Lower leg skin (tissue), 4 donors: ENCODE measurements at regions not wholly inside any gene's neighbourhood (a gene's known extent, or its start where the extent isn't known, plus 50 kb on each side); places are given as distances from the start of the nearest gene placed in this dataset.

Source experiments
- DNase-seq, 2 donors: peaks; one replicate each; pipeline ENCODE4 v3.0.0-alpha.2; 2019; ENCODE audit warnings: low spot score in 2 of 2
- H3K4me3 ChIP-seq: fragments of 200-600 bp; sonication (generic); 2 replicates; pipeline ENCODE4 v1.5.1; 2017; ENCODE audit warnings: mild to moderate bottlenecking, low read depth; ENCODE audit not compliant: poor library complexity, severe bottlenecking
- POLR2A ChIP-seq, 2 donors: fragments of 450-650 bp; IDR thresholded peaks; one replicate each; pipeline ENCODE4 v1.6.1; 2016 to 2017; ENCODE audit warnings: antibody characterized with exemption in 2 of 2, mild to moderate bottlenecking in 1 of 2, moderate library complexity in 1 of 2
- WGBS, 2 donors: methylation state at CpG; one replicate each; pipeline ENCODE4 v1.1.5; 2018; 5-methylcytosine and 5-hydroxymethylcytosine counted together
- intact Hi-C: fragments of 100-400 bp; cut with DNase I; formaldehyde crosslinking; loops from one replicate; pipeline ENCODE4 v1.15.0; 2023; ENCODE audit warnings: low total_unique reads
- TF ChIP-seq, protein P1 (sequence below), 3 donors: fragments of 450-650 bp; IDR thresholded peaks; one replicate each; pipeline ENCODE4 v1.5.1; 2016; ENCODE audit warnings: antibody characterized with exemption in 3 of 3, mild to moderate bottlenecking in 3 of 3, moderate library complexity in 2 of 3

DNA sequence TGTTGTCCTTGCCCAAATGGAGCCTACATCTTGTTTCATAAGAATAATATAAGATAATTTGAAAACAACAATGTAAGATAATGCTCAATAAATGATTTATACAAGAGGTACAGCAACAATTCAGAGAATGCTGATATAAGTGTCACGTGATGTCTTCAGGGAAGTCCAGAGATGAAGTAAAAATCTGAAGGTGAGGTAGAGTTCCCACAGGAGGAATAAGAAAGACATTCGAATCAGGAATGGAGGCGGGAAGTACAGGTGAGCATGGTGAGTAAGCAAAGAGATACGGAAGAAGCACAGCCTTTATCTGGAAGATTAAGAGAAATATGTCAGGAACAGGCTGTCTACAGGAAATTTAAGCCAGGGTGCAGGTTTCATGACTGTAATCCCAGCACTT lies 165.9 kb upstream of the MARCKS start:
- H3K4me3 ChIP-seq = no peak overlapping the region
- TF ChIP-seq POLR2A (IDR thresholded peaks at IDR 0.05) = no peak
- TF ChIP-seq, protein P1, sequence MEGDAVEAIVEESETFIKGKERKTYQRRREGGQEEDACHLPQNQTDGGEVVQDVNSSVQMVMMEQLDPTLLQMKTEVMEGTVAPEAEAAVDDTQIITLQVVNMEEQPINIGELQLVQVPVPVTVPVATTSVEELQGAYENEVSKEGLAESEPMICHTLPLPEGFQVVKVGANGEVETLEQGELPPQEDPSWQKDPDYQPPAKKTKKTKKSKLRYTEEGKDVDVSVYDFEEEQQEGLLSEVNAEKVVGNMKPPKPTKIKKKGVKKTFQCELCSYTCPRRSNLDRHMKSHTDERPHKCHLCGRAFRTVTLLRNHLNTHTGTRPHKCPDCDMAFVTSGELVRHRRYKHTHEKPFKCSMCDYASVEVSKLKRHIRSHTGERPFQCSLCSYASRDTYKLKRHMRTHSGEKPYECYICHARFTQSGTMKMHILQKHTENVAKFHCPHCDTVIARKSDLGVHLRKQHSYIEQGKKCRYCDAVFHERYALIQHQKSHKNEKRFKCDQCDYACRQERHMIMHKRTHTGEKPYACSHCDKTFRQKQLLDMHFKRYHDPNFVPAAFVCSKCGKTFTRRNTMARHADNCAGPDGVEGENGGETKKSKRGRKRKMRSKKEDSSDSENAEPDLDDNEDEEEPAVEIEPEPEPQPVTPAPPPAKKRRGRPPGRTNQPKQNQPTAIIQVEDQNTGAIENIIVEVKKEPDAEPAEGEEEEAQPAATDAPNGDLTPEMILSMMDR (IDR thresholded peaks at IDR 0.05) = no peak
- intact Hi-C loops = no loop called here
- DNase-seq = no peak
- 88 to 89% methylated on average over 4 of the region's 4 CpGs for WGBS, 2 donors

DNA sequence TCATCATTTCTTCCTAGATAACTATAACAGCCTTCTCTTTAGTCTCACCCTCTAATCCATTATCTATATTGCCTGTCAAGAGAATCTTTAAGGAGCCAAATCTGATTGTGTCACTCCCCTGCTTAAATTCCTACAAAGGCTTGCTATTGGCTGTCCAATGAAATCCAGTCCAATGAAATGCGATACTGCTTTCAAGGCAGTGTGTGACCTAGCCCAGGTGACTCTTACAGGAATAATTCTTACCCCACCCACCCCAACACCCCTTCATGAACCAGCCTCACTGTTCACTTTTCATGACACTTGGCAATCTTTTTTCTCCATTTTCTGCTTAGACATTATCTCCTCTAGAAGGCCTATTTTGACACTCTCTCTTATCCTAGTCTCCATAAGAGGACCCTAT lies 163.3 kb upstream of the MARCKS start:
- WGBS, 2 donors = 89 to 90% methylated on average over 1 of the region's 1 CpG
- no peak for DNase-seq
- intact Hi-C loops = no loop called here
- no peak overlapping the region for H3K4me3 ChIP-seq
- no peak for TF ChIP-seq POLR2A (IDR thresholded peaks at IDR 0.05)
- TF ChIP-seq, protein P1 (IDR thresholded peaks at IDR 0.05) = no peak

DNA sequence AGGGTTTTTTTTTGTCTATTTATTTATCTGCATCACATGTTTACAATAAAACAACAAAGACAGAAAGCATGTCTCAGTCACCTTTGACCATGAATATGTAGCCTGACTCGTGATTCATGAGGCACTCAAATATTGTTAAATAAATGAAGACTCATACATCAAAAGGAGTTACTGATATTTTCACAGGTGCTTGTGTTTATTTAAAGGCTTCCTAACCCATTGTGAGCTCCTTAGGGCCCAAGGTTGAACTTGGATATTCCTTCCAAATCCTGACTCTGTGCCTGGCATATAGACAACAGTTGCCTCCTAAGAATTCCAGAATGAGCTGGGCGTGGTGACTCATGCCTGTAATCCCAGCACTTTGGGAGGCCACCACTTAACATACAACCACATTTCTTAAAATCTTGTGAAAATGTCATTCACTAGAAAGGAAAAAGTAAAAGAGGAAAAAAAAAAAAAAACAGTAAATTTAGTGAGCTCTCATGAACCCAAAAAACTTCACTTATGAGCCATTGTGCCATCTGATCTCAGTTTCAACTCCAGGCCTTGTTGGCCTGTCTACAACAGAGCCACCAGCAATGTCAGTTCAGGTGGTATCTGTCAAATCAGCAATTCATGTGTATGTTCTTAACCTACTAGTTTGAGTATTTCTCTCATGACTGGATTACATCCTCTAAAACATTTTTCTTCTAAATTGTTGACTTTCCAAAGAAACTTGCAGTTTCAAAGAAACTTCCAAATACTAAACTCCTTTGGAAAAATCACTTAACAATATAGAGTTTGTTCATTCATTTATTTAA lies 162.7 kb upstream of the MARCKS start:
- no peak for TF ChIP-seq POLR2A (IDR thresholded peaks at IDR 0.05)
- TF ChIP-seq, protein P1 (IDR thresholded peaks at IDR 0.05) = no peak

DNA sequence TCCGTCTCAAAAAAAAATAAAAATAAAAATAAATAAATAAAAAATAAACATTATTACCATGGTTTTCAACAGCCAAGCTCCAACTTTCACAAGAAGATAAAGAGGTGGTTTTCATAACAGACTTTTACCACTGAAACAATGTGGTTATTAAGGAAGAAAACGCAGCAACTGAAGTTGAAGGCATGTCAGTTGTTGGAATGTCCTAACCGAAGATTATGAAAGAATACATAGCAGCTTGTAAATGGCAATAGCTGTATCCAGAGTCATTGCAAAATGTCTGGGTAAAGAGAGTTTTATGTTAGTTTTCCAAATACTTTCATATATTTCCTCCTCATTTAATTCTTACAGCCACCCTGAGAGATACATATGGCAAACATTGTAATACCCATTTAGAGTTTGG lies 161.6 kb upstream of the MARCKS start:
- TF ChIP-seq POLR2A (IDR thresholded peaks at IDR 0.05) = no peak
- TF ChIP-seq, protein P1 (IDR thresholded peaks at IDR 0.05) = no peak
- 67 to 85% methylated on average over 3 of the region's 3 CpGs for WGBS, 2 donors
- intact Hi-C loops = no loop called here
- no peak for DNase-seq
- H3K4me3 ChIP-seq = no peak overlapping the region

More for the DNA sequence above, 162.7 kb upstream of the MARCKS start:
- H3K4me3 ChIP-seq = no peak overlapping the region
- intact Hi-C loops = no loop called here
- no peak for DNase-seq
- 57 to 61% methylated on average over 2 of the region's 2 CpGs for WGBS, 2 donors

DNA sequence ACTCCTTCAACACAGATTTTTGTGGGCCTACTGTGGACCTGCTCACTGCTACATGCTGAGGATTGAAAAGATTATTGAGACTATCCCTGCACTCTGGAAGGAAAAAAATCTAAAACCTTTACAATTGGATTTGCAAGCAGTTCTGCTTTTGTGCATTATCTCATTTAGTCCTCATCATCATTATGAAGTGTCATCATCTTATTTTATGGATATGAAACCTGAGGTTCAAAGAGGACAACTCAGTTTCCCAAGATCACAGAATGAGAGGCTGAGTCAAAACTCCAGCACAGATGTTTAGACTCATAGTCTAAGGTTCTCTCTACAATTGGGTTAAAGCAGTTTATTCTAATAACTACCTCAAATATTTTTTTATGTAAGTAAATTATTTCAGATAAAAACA lies 160.2 kb upstream of the MARCKS start:
- no peak for DNase-seq
- intact Hi-C loops = no loop called here
- TF ChIP-seq, protein P1 (IDR thresholded peaks at IDR 0.05) = no peak
- no peak for TF ChIP-seq POLR2A (IDR thresholded peaks at IDR 0.05)
- no peak overlapping the region for H3K4me3 ChIP-seq
